SK-N-SH (cell line): ENCODE measurements at regions not wholly inside any gene's neighbourhood (a gene's known extent, or its start where the extent isn't known, plus 50 kb on each side); places are given as distances from the start of the nearest gene placed in this dataset.

ENCODE experiments used
- CTCF ChIA-PET: fragments of 300-600, 350-600 bp; formaldehyde crosslinking; extraction: SDS; loops from one replicate; lab custom pipeline; 2021; lab: Yijun Ruan, JAX
- POLR2A ChIA-PET: fragments of 350-600 bp; sonication (Branson Sonifier 250); formaldehyde crosslinking; extraction: SDS; loops from one replicate; lab custom pipeline; 2020; ENCODE audit warnings: antibody characterized with exemption, inconsistent platforms; lab: Yijun Ruan, JAX
- DNase-seq: peaks from one replicate; pipeline ENCODE4 v3.0.0; 2012
- H2AFZ ChIP-seq: fragments of 200-600 bp; sonication (generic); 2 replicates; pipeline ENCODE4 v1.8.1; 2016; ENCODE audit warnings: antibody characterized with exemption, mild to moderate bottlenecking, low read depth
- H3F3A ChIP-seq: fragments of 200-600 bp; sonication (generic); replicated peaks from 2 replicates; pipeline ENCODE3; 2016; ENCODE audit warnings: antibody characterized with exemption, mild to moderate bottlenecking; ENCODE audit not compliant: insufficient read depth
- H3K27ac ChIP-seq, 2 experiments: fragments of 200-500 bp in 1 of 2; fragments of 200-600 bp in 1 of 2; sonication (Bioruptor generic) in 1 of 2; sonication (generic), shearing (Covaris generic) in 1 of 2; 2 replicates each; pipeline versions ENCODE4 v1.5.1 to v1.6.1; 2014 to 2016; ENCODE audit warnings: low read depth in 2 of 2, inconsistent platforms in 1 of 2, low read length in 1 of 2, mild to moderate bottlenecking in 1 of 2, mixed read lengths in 1 of 2
- H3K27me3 ChIP-seq: fragments of 200-600 bp; sonication (generic), shearing (Covaris generic); 2 replicates; pipeline ENCODE4 v1.6.1; 2016; ENCODE audit warnings: mixed run types; ENCODE audit not compliant: insufficient read depth
- H3K36me3 ChIP-seq, 2 experiments: fragments of 200-500 bp in 1 of 2; fragments of 200-600 bp in 1 of 2; sonication (Bioruptor generic) in 1 of 2; sonication (generic) in 1 of 2; replicated peaks in 1 of 2; 2 replicates each; pipeline versions ENCODE3 to v1.5.1; 2014 to 2016; ENCODE audit warnings: low read length in 1 of 2, mild to moderate bottlenecking in 1 of 2; ENCODE audit not compliant: insufficient read depth in 2 of 2, control insufficient read depth in 1 of 2
- H3K4me1 ChIP-seq, 2 experiments: fragments of 200-500 bp in 1 of 2; fragments of 200-600 bp in 1 of 2; sonication (Bioruptor generic) in 1 of 2; sonication (generic), shearing (Covaris generic) in 1 of 2; 2 replicates each; pipeline versions ENCODE4 v1.5.1 to v1.6.1; 2014 to 2016; ENCODE audit warnings: low read depth in 1 of 2, low read length in 1 of 2, mixed run types in 1 of 2; ENCODE audit not compliant: insufficient read depth in 2 of 2, control insufficient read depth in 1 of 2
- H3K4me2 ChIP-seq: fragments of 200-600 bp; sonication (generic), shearing (Covaris generic); 2 replicates; pipeline ENCODE4 v1.6.1; 2017; ENCODE audit warnings: mixed run types
- H3K4me3 ChIP-seq, 2 experiments: fragments of 200-500 bp in 1 of 2; fragments of 200-600 bp in 1 of 2; sonication (Bioruptor generic) in 1 of 2; sonication (generic), shearing (Covaris generic) in 1 of 2; 2 replicates each; pipeline versions ENCODE4 v1.5.1 to v1.8.1; 2014 to 2016; ENCODE audit warnings: low read depth in 2 of 2, inconsistent platforms in 1 of 2, low read length in 1 of 2, mild to moderate bottlenecking in 1 of 2, mixed read lengths in 1 of 2, moderate library complexity in 1 of 2
- H3K79me2 ChIP-seq: fragments of 200-600 bp; sonication (generic); 2 replicates; pipeline ENCODE4 v1.8.1; 2017; ENCODE audit warnings: mild to moderate bottlenecking; ENCODE audit not compliant: insufficient read depth
- H3K9ac ChIP-seq: fragments of 200-600 bp; sonication (generic); 2 replicates; pipeline ENCODE4 v1.6.1; 2017; ENCODE audit warnings: mixed run types
- H3K9me2 ChIP-seq: fragments of 200-600 bp; sonication (generic); 2 replicates; pipeline ENCODE4 v1.6.1; 2017; ENCODE audit warnings: mixed run types
- H3K9me3 ChIP-seq: fragments of 200-600 bp; sonication (generic); 2 replicates; pipeline ENCODE4 v1.6.1; 2017; ENCODE audit warnings: mixed run types, mild to moderate bottlenecking, moderate library complexity
- H4K20me1 ChIP-seq: fragments of 200-600 bp; sonication (generic); 2 replicates; pipeline ENCODE4 v1.6.1; 2017; ENCODE audit warnings: mild to moderate bottlenecking, mixed run types; ENCODE audit not compliant: insufficient read depth
- CHD2 ChIP-seq: fragments of 150-350 bp; IDR thresholded peaks from 2 replicates; pipeline ENCODE4 v1.6.1; 2018; ENCODE audit warnings: low read length; ENCODE audit not compliant: partially characterized antibody
- EZH2phosphoT487 ChIP-seq: fragments of 200-600 bp; sonication (generic); IDR thresholded peaks from 2 replicates; pipeline ENCODE4 v1.6.1; 2017; ENCODE audit warnings: low read depth, mixed run types, mild to moderate bottlenecking, antibody characterized with exemption, moderate library complexity, borderline replicate concordance
- GABPA ChIP-seq: IDR thresholded peaks from 2 replicates; pipeline ENCODE4 v1.4.0; 2012; ENCODE audit warnings: low read depth, mild to moderate bottlenecking
- GATA2 ChIP-seq: sonication (generic); formaldehyde crosslinking; IDR thresholded peaks from 2 replicates; pipeline ENCODE4 v1.5.0; 2020; ENCODE audit warnings: mild to moderate bottlenecking, missing genetic modification reagents
- MEF2A ChIP-seq: IDR thresholded peaks from 2 replicates; pipeline ENCODE4 v1.4.0; 2012; ENCODE audit warnings: low read depth, borderline replicate concordance
- NFIC ChIP-seq: IDR thresholded peaks from 2 replicates; pipeline ENCODE4 v1.4.0; 2012; ENCODE audit warnings: borderline replicate concordance
- NRF1 ChIP-seq: IDR thresholded peaks from 2 replicates; pipeline ENCODE4 v1.6.1; 2012; ENCODE audit warnings: low read depth, mild to moderate bottlenecking, low read length
- POLR2AphosphoS5 ChIP-seq: IDR thresholded peaks from 2 replicates; pipeline ENCODE4 v1.6.1; 2012; ENCODE audit warnings: low read depth, low read length
- RAD21 ChIP-seq: IDR thresholded peaks from 2 replicates; pipeline ENCODE4 v1.6.1; 2012; ENCODE audit warnings: mild to moderate bottlenecking, low read length
- RCOR1 ChIP-seq: fragments of 150-350 bp; IDR thresholded peaks from 2 replicates; pipeline ENCODE4 v1.6.1; 2017; ENCODE audit warnings: antibody characterized with exemption, low read length
- RFX5 ChIP-seq: IDR thresholded peaks from 2 replicates; pipeline ENCODE4 v1.6.1; 2012; ENCODE audit warnings: mild to moderate bottlenecking, improper control_type of control experiment, low read length
- SIN3A ChIP-seq: IDR thresholded peaks from 2 replicates; pipeline ENCODE4 v1.6.1; 2012; ENCODE audit warnings: low read depth, mild to moderate bottlenecking, low read length, moderate library complexity, borderline replicate concordance
- WGBS: methylation state at CpG from one replicate; pipeline ENCODE4 v1.1.6; 2017; ENCODE audit warnings: low lambda C conversion rate; 5-methylcytosine and 5-hydroxymethylcytosine counted together
- TF ChIP-seq, protein P1 (sequence below): fragments of 200-600 bp; sonication (generic); IDR thresholded peaks from 2 replicates; pipeline ENCODE4 v1.6.1; 2017; ENCODE audit warnings: antibody characterized with exemption, mild to moderate bottlenecking, moderate library complexity
- TF ChIP-seq, protein P2 (sequence below): IDR thresholded peaks from 2 replicates; pipeline ENCODE4; 2012

DNA sequence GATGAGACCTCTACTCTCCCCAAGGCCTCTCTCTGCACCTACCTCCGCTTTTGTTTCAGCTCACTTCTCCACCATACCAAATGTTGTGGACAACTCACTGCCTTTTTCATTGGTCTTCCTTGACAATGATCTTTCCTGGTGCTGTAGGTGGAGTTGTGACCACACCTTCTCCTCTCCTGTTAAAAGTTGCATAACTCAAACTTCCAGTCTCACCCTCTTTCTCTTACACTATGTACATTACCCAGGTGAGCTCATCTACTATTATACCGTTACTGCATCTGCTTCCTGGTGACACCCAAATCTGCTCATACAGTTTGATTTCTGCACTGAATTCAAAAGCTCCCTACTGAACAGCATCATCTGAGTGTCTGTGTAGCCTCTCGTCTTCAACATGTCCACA lies 542.8 kb downstream of the GALC start:
- H3K9me3 ChIP-seq: no peaks in the 10 kb centered on the region
- no peak overlapping the region for H3K27ac ChIP-seq
- WGBS: 3% methylated on average over 3 of the region's 3 CpGs
- no peak for DNase-seq
- no peak overlapping the region for H3K9ac ChIP-seq
- no peak overlapping the region for H3K4me2 ChIP-seq
- H3K4me1 ChIP-seq: no peaks in the 10 kb centered on the region
- no peaks in the 10 kb centered on the region for H3K9me2 ChIP-seq
- no peak overlapping the region for H2AFZ ChIP-seq
- ChIA-PET CTCF (no interaction called here), POLR2A (no interaction called here)
- H3K4me3 ChIP-seq: no peak overlapping the region
- no peaks in the 10 kb centered on the region for H3K79me2 ChIP-seq
- H3K36me3 ChIP-seq: no peaks in the 10 kb centered on the region
- H4K20me1 ChIP-seq: no peaks in the 10 kb centered on the region
- no peaks in the 10 kb centered on the region for H3F3A ChIP-seq
- no peaks in the 10 kb centered on the region for H3K27me3 ChIP-seq
- TF ChIP-seq, protein P1, sequence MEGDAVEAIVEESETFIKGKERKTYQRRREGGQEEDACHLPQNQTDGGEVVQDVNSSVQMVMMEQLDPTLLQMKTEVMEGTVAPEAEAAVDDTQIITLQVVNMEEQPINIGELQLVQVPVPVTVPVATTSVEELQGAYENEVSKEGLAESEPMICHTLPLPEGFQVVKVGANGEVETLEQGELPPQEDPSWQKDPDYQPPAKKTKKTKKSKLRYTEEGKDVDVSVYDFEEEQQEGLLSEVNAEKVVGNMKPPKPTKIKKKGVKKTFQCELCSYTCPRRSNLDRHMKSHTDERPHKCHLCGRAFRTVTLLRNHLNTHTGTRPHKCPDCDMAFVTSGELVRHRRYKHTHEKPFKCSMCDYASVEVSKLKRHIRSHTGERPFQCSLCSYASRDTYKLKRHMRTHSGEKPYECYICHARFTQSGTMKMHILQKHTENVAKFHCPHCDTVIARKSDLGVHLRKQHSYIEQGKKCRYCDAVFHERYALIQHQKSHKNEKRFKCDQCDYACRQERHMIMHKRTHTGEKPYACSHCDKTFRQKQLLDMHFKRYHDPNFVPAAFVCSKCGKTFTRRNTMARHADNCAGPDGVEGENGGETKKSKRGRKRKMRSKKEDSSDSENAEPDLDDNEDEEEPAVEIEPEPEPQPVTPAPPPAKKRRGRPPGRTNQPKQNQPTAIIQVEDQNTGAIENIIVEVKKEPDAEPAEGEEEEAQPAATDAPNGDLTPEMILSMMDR: no peak
- no peak for TF ChIP-seq RCOR1
- no peak for TF ChIP-seq EZH2phosphoT487
- TF ChIP-seq GABPA: no peak
- TF ChIP-seq, protein P2, sequence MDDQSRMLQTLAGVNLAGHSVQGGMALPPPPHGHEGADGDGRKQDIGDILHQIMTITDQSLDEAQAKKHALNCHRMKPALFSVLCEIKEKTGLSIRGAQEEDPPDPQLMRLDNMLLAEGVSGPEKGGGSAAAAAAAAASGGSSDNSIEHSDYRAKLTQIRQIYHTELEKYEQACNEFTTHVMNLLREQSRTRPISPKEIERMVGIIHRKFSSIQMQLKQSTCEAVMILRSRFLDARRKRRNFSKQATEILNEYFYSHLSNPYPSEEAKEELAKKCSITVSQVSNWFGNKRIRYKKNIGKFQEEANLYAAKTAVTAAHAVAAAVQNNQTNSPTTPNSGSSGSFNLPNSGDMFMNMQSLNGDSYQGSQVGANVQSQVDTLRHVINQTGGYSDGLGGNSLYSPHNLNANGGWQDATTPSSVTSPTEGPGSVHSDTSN: no peak
- TF ChIP-seq, all 33 proteins: peak for 0

DNA sequence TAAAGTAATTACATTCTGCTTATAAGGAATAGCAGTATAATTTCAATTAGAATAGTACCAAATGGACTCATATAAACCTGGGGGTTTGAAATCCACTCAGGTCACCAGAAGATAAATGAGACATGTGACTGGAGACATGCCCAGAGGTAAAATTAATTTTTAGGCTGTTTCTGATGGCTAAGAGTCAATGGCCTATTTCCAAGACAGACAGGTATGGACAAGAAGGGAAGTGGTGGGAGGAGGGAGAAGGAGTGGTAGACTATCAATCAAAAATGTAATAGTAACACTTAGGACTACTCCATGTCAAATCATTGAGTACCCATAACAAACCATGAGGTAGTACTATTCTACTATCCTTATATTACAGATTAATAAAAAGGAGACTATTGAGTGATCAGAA lies 544.0 kb downstream of the GALC start:
- no peak overlapping the region for H3K9ac ChIP-seq
- no peaks in the 10 kb centered on the region for H3K27me3 ChIP-seq
- no peak overlapping the region for H3K27ac ChIP-seq
- ChIA-PET POLR2A (no interaction called here), CTCF (no interaction called here)
- H3K9me2 ChIP-seq: no peaks in the 10 kb centered on the region
- no peak overlapping the region for H3K4me3 ChIP-seq
- no peak overlapping the region for H2AFZ ChIP-seq
- TF ChIP-seq NFIC (no peak), SIN3A (no peak), NRF1 (no peak), MEF2A (no peak), POLR2AphosphoS5 (no peak), RAD21 (no peak), CHD2 (no peak), RCOR1 (no peak), GATA2 (CRISPR knock-in tag) (no peak), RFX5 (no peak), EZH2phosphoT487 (no peak)
- H3F3A ChIP-seq: no peaks in the 10 kb centered on the region
- H3K9me3 ChIP-seq: no peaks in the 10 kb centered on the region
- H3K4me1 ChIP-seq: no peaks in the 10 kb centered on the region
- no peaks in the 10 kb centered on the region for H3K79me2 ChIP-seq
- no peaks in the 10 kb centered on the region for H3K36me3 ChIP-seq
- H3K4me2 ChIP-seq: no peak overlapping the region
- DNase-seq: no peak
- no peaks in the 10 kb centered on the region for H4K20me1 ChIP-seq
